ENCODE measurements at regions not wholly inside any gene's neighbourhood (a gene's known extent, or its start where the extent isn't known, plus 50 kb on each side); places are given as distances from the start of the nearest gene placed in this dataset.

DNA sequence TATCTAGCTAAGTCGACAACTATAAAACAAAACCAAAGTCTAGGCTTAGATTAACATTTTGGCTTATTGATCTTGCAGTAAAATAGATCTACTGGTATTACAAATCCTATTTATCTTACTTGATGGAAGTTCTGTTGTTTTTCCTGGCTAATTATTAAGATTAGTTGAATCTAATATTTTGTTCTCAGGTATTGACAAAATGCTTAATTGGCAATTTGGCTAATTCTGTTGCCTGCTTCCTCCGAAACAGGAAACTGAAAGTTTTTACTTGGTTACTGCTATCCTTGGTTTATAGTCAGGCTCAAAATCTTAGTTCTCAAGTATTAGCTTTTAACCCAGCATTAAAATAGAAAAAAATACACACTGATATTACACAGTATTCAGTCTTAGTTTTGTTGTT lies 820.5 kb downstream of the NR2F1-AS1 start:
- Histone ChIP-seq H3K36me3 (ENCODE audit: control insufficient read depth in 2 of 3, insufficient read depth in 3 of 3, low read length in 3 of 3) (no peaks in the 10 kb centered on the region), H3K4me3 (ENCODE audit: low read length in 3 of 3) (no peak overlapping the region), H3K27me3 (ENCODE audit: control insufficient read depth, insufficient read depth, low read length) (no peaks in the 10 kb centered on the region), H3K27ac (ENCODE audit: low read depth in 2 of 2, low read length in 2 of 2) (no peak overlapping the region), H3K9ac (ENCODE audit: low read length in 3 of 3) (no peak overlapping the region), H3K9me3 (ENCODE audit: control insufficient read depth in 2 of 3, insufficient read depth in 1 of 3, low read length in 3 of 3) (no peaks in the 10 kb centered on the region), H3K4me1 (ENCODE audit: control insufficient read depth in 2 of 3, insufficient read depth in 2 of 3, low read depth in 1 of 3, low read length in 3 of 3) (no peaks in the 10 kb centered on the region)
- no peak for TF ChIP-seq CTCF (IDR thresholded peaks at IDR 0.05; ENCODE audit: borderline replicate concordance, extremely low read depth, insufficient read depth)
- DNase-seq, result no peak
- FAIRE-seq, result no peak
- intact Hi-C loops (cut with DNase I), result no loop called here

DNA sequence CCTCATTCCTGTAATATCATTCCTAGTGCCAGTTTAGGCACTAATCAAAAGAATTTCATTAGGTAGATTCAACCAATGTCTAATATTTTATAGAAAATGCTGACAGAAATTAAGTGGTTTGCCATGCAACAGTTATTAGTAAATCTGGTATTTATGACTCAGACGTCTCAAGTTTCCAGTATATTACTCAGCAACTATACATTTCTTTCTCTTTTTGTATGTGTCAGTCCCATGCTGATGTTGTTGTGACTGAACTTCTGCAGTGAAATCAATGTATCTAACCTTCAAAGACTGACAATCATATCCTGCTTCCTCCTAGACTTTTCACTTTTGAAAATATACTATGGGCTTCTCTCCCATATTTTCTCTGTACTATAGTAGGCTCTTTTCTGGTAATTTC lies 822.5 kb downstream of the NR2F1-AS1 start:
- DNase-seq (no peak), FAIRE-seq (no peak)
- H3K9ac ChIP-seq (ENCODE audit: low read length in 3 of 3), result no peak overlapping the region
- H3K4me1 ChIP-seq (ENCODE audit: control insufficient read depth in 2 of 3, insufficient read depth in 2 of 3, low read depth in 1 of 3, low read length in 3 of 3), result no peaks in the 10 kb centered on the region
- no peaks in the 10 kb centered on the region for H3K27me3 ChIP-seq (ENCODE audit: control insufficient read depth, insufficient read depth, low read length)
- H3K36me3 ChIP-seq (ENCODE audit: control insufficient read depth in 2 of 3, insufficient read depth in 3 of 3, low read length in 3 of 3), result no peaks in the 10 kb centered on the region
- H3K4me3 ChIP-seq (ENCODE audit: low read length in 3 of 3), result no peak overlapping the region
- no peak for TF ChIP-seq CTCF (IDR thresholded peaks at IDR 0.05; ENCODE audit: borderline replicate concordance, extremely low read depth, insufficient read depth)
- H3K27ac ChIP-seq (ENCODE audit: low read depth in 2 of 2, low read length in 2 of 2), result no peak overlapping the region
- no peaks in the 10 kb centered on the region for H3K9me3 ChIP-seq (ENCODE audit: control insufficient read depth in 2 of 3, insufficient read depth in 1 of 3, low read length in 3 of 3)
- intact Hi-C loops (cut with DNase I), result no loop called here

GRCh38 chr5:92749943-92750342 lies 831.1 kb downstream of the NR2F1-AS1 start:
- H3K4me3 ChIP-seq (ENCODE audit: low read length in 3 of 3), result no peak overlapping the region
- no peaks in the 10 kb centered on the region for H3K4me1 ChIP-seq (ENCODE audit: control insufficient read depth in 2 of 3, insufficient read depth in 2 of 3, low read depth in 1 of 3, low read length in 3 of 3)
- no peak for DNase-seq
- H3K36me3 ChIP-seq (ENCODE audit: control insufficient read depth in 2 of 3, insufficient read depth in 3 of 3, low read length in 3 of 3), result no peaks in the 10 kb centered on the region
- H3K27me3 ChIP-seq (ENCODE audit: control insufficient read depth, insufficient read depth, low read length), result no peaks in the 10 kb centered on the region
- TF ChIP-seq CTCF (IDR thresholded peaks at IDR 0.05; ENCODE audit: borderline replicate concordance, extremely low read depth, insufficient read depth), result no peak
- no peak overlapping the region for H3K27ac ChIP-seq (ENCODE audit: low read depth in 2 of 2, low read length in 2 of 2)
- H3K9ac ChIP-seq (ENCODE audit: low read length in 3 of 3), result no peak overlapping the region
- H3K9me3 ChIP-seq (ENCODE audit: control insufficient read depth in 2 of 3, insufficient read depth in 1 of 3, low read length in 3 of 3), result no peaks in the 10 kb centered on the region
- no peak for FAIRE-seq
- intact Hi-C loops (cut with DNase I), result no loop called here

- Histone ChIP-seq H3K36me3 (ENCODE audit: control insufficient read depth in 2 of 3, insufficient read depth in 3 of 3, low read length in 3 of 3) (no peaks in the 10 kb centered on the region), H3K27ac (ENCODE audit: low read depth in 2 of 2, low read length in 2 of 2) (no peak overlapping the region), H3K4me1 (ENCODE audit: control insufficient read depth in 2 of 3, insufficient read depth in 2 of 3, low read depth in 1 of 3, low read length in 3 of 3) (no peaks in the 10 kb centered on the region), H3K4me3 (ENCODE audit: low read length in 3 of 3) (no peak overlapping the region), H3K27me3 (ENCODE audit: control insufficient read depth, insufficient read depth, low read length) (no peaks in the 10 kb centered on the region), H3K9ac (ENCODE audit: low read length in 3 of 3) (no peak overlapping the region), H3K9me3 (ENCODE audit: control insufficient read depth in 2 of 3, insufficient read depth in 1 of 3, low read length in 3 of 3) (no peaks in the 10 kb centered on the region)
- DNase-seq (no peak), FAIRE-seq (peak; percentile 46)
- intact Hi-C loops (cut with DNase I), result no loop called here
- no peak for TF ChIP-seq CTCF (IDR thresholded peaks at IDR 0.05; ENCODE audit: borderline replicate concordance, extremely low read depth, insufficient read depth)
Observed at GRCh38 chr5:92748072-92748676, 832.8 kb downstream of the NR2F1-AS1 start.
